ENCODE measurements at regions not wholly inside any gene's neighbourhood (a gene's known extent, or its start where the extent isn't known, plus 50 kb on each side); places are given as distances from the start of the nearest gene placed in this dataset.

DNA sequence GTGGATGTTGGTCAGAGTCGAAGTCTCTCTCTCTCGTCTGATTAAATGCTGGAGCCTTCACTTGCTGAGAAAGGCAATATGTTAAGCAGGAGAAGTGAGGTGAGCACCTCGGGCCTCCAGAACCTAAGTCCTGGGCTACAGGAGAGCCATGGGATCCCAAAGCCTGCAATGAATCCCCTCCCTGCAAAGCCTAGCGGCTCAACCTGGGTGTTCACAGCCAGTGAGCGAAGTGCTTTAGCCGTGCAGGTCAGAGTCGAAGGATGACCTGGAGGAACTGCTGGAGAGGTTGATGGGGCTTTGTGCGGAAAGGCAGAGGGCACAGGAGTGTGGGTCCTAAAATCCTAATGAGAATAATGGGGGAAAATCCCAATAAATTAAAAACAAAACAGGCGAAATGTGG is 267.8 kb downstream of the ENGASE start:
- TF ChIP-seq, protein P1, sequence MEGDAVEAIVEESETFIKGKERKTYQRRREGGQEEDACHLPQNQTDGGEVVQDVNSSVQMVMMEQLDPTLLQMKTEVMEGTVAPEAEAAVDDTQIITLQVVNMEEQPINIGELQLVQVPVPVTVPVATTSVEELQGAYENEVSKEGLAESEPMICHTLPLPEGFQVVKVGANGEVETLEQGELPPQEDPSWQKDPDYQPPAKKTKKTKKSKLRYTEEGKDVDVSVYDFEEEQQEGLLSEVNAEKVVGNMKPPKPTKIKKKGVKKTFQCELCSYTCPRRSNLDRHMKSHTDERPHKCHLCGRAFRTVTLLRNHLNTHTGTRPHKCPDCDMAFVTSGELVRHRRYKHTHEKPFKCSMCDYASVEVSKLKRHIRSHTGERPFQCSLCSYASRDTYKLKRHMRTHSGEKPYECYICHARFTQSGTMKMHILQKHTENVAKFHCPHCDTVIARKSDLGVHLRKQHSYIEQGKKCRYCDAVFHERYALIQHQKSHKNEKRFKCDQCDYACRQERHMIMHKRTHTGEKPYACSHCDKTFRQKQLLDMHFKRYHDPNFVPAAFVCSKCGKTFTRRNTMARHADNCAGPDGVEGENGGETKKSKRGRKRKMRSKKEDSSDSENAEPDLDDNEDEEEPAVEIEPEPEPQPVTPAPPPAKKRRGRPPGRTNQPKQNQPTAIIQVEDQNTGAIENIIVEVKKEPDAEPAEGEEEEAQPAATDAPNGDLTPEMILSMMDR (IDR thresholded peaks at IDR 0.05; ENCODE audit: insufficient read depth, low read length, poor library complexity, severe bottlenecking) = no peak
- TF ChIP-seq EZH2phosphoT487 (conservative IDR thresholded peaks at IDR 0.05; ENCODE audit: low read length) = no peak

Data from SU-DHL-6 (cell line).